ENCODE measurements at regions not wholly inside any gene's neighbourhood (a gene's known extent, or its start where the extent isn't known, plus 50 kb on each side); places are given as distances from the start of the nearest gene placed in this dataset.

- no peaks in the 10 kb centered on the region for H3K4me1 ChIP-seq (ENCODE audit: insufficient read depth)
- TF ChIP-seq EP300 (IDR thresholded peaks at IDR 0.05) (no peak), POLR2A (IDR thresholded peaks at IDR 0.05) (no peak), CTCF (IDR thresholded peaks at IDR 0.05) (no peak)
- H3K4me3 ChIP-seq: no peak overlapping the region
- H3K9me3 ChIP-seq: no peaks in the 10 kb centered on the region
- no peaks in the 10 kb centered on the region for H3K27me3 ChIP-seq
- no peak overlapping the region for H3K27ac ChIP-seq
- intact Hi-C loops (cut with DNase I): no loop called here
- H3K36me3 ChIP-seq: no peaks in the 10 kb centered on the region
- 85 to 90% (median 87%) methylated on average over 6 of the region's 6 CpGs for WGBS, 3 donors
- no peak for DNase-seq
Observed at GRCh38 chr5:2373631-2374030, 377.8 kb downstream of the IRX2 start.

- TF ChIP-seq CTCF (IDR thresholded peaks at IDR 0.05): no peak
- no peak for TF ChIP-seq POLR2A (IDR thresholded peaks at IDR 0.05)
- TF ChIP-seq EP300 (IDR thresholded peaks at IDR 0.05): no peak
- Histone ChIP-seq H3K36me3 (no peaks in the 10 kb centered on the region), H3K9me3 (no peaks in the 10 kb centered on the region), H3K27ac (no peak overlapping the region), H3K4me3 (no peak overlapping the region), H3K4me1 (ENCODE audit: insufficient read depth) (no peaks in the 10 kb centered on the region), H3K27me3 (no peaks in the 10 kb centered on the region)
- 88 to 89% (median 88%) methylated on average over 13 to 14 of the region's 14 CpGs for WGBS, 3 donors
- no peak for DNase-seq
- intact Hi-C loops (cut with DNase I): no loop called here
Observed at GRCh38 chr5:2371419-2371710, 380.1 kb downstream of the IRX2 start.

GRCh38 chr5:2370626-2371418 lies 380.7 kb downstream of the IRX2 start:
- intact Hi-C loops (cut with DNase I): no loop called here
- no peaks in the 10 kb centered on the region for H3K36me3 ChIP-seq
- no peak overlapping the region for H3K27ac ChIP-seq
- no peaks in the 10 kb centered on the region for H3K9me3 ChIP-seq
- DNase-seq: no peak
- H3K4me1 ChIP-seq (ENCODE audit: insufficient read depth): no peaks in the 10 kb centered on the region
- H3K27me3 ChIP-seq: no peaks in the 10 kb centered on the region
- TF ChIP-seq POLR2A (IDR thresholded peaks at IDR 0.05) (no peak), EP300 (IDR thresholded peaks at IDR 0.05) (no peak), CTCF (IDR thresholded peaks at IDR 0.05) (no peak)
- 81 to 83% (median 83%) methylated on average over 18 to 24 of the region's 24 CpGs for WGBS, 3 donors
- no peak overlapping the region for H3K4me3 ChIP-seq

- H3K27ac ChIP-seq: no peak overlapping the region
- intact Hi-C loops (cut with DNase I): no loop called here
- H3K4me3 ChIP-seq: no peak overlapping the region
- no peak for DNase-seq
- H3K9me3 ChIP-seq: peaks cover 0 to 3% of the 10 kb centered on the region in 2 donors
- H3K4me1 ChIP-seq (ENCODE audit: insufficient read depth): no peaks in the 10 kb centered on the region
- no peaks in the 10 kb centered on the region for H3K36me3 ChIP-seq
- WGBS, 3 donors: 87 to 91% (median 88%) methylated on average over 8 of the region's 8 CpGs
- H3K27me3 ChIP-seq: no peaks in the 10 kb centered on the region
- TF ChIP-seq POLR2A (IDR thresholded peaks at IDR 0.05) (no peak), CTCF (IDR thresholded peaks at IDR 0.05) (no peak), EP300 (IDR thresholded peaks at IDR 0.05) (no peak)
Observed at GRCh38 chr5:2369178-2369577, 382.3 kb downstream of the IRX2 start.

All from ovary (tissue), 7 donors.